ENCODE measurements at regions not wholly inside any gene's neighbourhood (a gene's known extent, or its start where the extent isn't known, plus 50 kb on each side); places are given as distances from the start of the nearest gene placed in this dataset.
"Not testable (repeated sequence)": the region's sequence is repeated elsewhere in the genome, so short reads cannot be mapped to it uniquely, and the experiment has no call there.

- H3K27me3 Mint-ChIP-seq; intact Hi-C loops (cut with micrococcal nuclease); POLR2A ChIA-PET; H3K4me1 Mint-ChIP-seq; H3K36me3 Mint-ChIP-seq (ENCODE audit: low read depth); CTCF ChIA-PET; H3K27ac Mint-ChIP-seq; H3K9me3 Mint-ChIP-seq; H3K4me3 Mint-ChIP-seq; DNase-seq: not testable (repeated sequence)
- peak; percentile 59 for ATAC-seq (ENCODE audit: low read depth)
Observed at GRCh38 chr2:111345439-111345838, 224.7 kb downstream of the BCL2L11 start.

GRCh38 chr2:111346018-111346930 is 225.6 kb downstream of the BCL2L11 start:
- intact Hi-C loops (cut with micrococcal nuclease); POLR2A ChIA-PET; CTCF ChIA-PET; H3K27ac Mint-ChIP-seq; H3K4me3 Mint-ChIP-seq; H3K9me3 Mint-ChIP-seq; H3K36me3 Mint-ChIP-seq (ENCODE audit: low read depth); DNase-seq; H3K4me1 Mint-ChIP-seq; H3K27me3 Mint-ChIP-seq: not testable (repeated sequence)
- peak; percentile 47 for ATAC-seq (ENCODE audit: low read depth)

- H3K27me3 Mint-ChIP-seq; H3K27ac Mint-ChIP-seq; H3K4me1 Mint-ChIP-seq; ATAC-seq (ENCODE audit: low read depth); H3K4me3 Mint-ChIP-seq; CTCF ChIA-PET; intact Hi-C loops (cut with micrococcal nuclease); POLR2A ChIA-PET; DNase-seq; H3K36me3 Mint-ChIP-seq (ENCODE audit: low read depth); H3K9me3 Mint-ChIP-seq: not testable (repeated sequence)
Observed at GRCh38 chr2:111347695-111348094, 227.0 kb downstream of the BCL2L11 start.

- H3K4me3 Mint-ChIP-seq; CTCF ChIA-PET; H3K27me3 Mint-ChIP-seq; intact Hi-C loops (cut with micrococcal nuclease); H3K36me3 Mint-ChIP-seq (ENCODE audit: low read depth); H3K9me3 Mint-ChIP-seq; POLR2A ChIA-PET; ATAC-seq (ENCODE audit: low read depth); H3K27ac Mint-ChIP-seq; H3K4me1 Mint-ChIP-seq; DNase-seq: not testable (repeated sequence)
Observed at GRCh38 chr2:111348316-111348715, 227.6 kb downstream of the BCL2L11 start.

GRCh38 chr2:111355022-111355817 is 234.5 kb downstream of the BCL2L11 start:
- CTCF ChIA-PET; H3K4me3 Mint-ChIP-seq; ATAC-seq (ENCODE audit: low read depth); POLR2A ChIA-PET; intact Hi-C loops (cut with micrococcal nuclease); H3K4me1 Mint-ChIP-seq; H3K27me3 Mint-ChIP-seq; H3K9me3 Mint-ChIP-seq; H3K36me3 Mint-ChIP-seq (ENCODE audit: low read depth); H3K27ac Mint-ChIP-seq; DNase-seq: not testable (repeated sequence)

- H3K27me3 Mint-ChIP-seq; DNase-seq; H3K4me3 Mint-ChIP-seq; POLR2A ChIA-PET; H3K9me3 Mint-ChIP-seq; intact Hi-C loops (cut with micrococcal nuclease); H3K4me1 Mint-ChIP-seq; CTCF ChIA-PET; H3K36me3 Mint-ChIP-seq (ENCODE audit: low read depth); H3K27ac Mint-ChIP-seq; ATAC-seq (ENCODE audit: low read depth): not testable (repeated sequence)
Observed at GRCh38 chr2:111355823-111356511, 235.3 kb downstream of the BCL2L11 start.

- H3K27me3 Mint-ChIP-seq; H3K36me3 Mint-ChIP-seq (ENCODE audit: low read depth); H3K9me3 Mint-ChIP-seq; DNase-seq; H3K27ac Mint-ChIP-seq; POLR2A ChIA-PET; H3K4me1 Mint-ChIP-seq; H3K4me3 Mint-ChIP-seq; ATAC-seq (ENCODE audit: low read depth); intact Hi-C loops (cut with micrococcal nuclease); CTCF ChIA-PET: not testable (repeated sequence)
Observed at GRCh38 chr2:111356512-111357031, 235.9 kb downstream of the BCL2L11 start.

- CTCF ChIA-PET; H3K27me3 Mint-ChIP-seq; DNase-seq; intact Hi-C loops (cut with micrococcal nuclease); H3K36me3 Mint-ChIP-seq (ENCODE audit: low read depth); H3K4me1 Mint-ChIP-seq; ATAC-seq (ENCODE audit: low read depth); H3K27ac Mint-ChIP-seq; H3K9me3 Mint-ChIP-seq; POLR2A ChIA-PET: not testable (repeated sequence)
- peak overlapping the region; percentile 44 for H3K4me3 Mint-ChIP-seq
Observed at GRCh38 chr2:111365986-111366640, 245.4 kb downstream of the BCL2L11 start.

GRCh38 chr2:111366641-111367029 is 245.9 kb downstream of the BCL2L11 start:
- H3K36me3 Mint-ChIP-seq (ENCODE audit: low read depth); POLR2A ChIA-PET; CTCF ChIA-PET; H3K27me3 Mint-ChIP-seq; H3K4me3 Mint-ChIP-seq; H3K27ac Mint-ChIP-seq; DNase-seq; ATAC-seq (ENCODE audit: low read depth); H3K9me3 Mint-ChIP-seq; intact Hi-C loops (cut with micrococcal nuclease); H3K4me1 Mint-ChIP-seq: not testable (repeated sequence)

GRCh38 chr2:111367080-111367479 is 246.4 kb downstream of the BCL2L11 start:
- H3K9me3 Mint-ChIP-seq; CTCF ChIA-PET; DNase-seq; POLR2A ChIA-PET; H3K4me3 Mint-ChIP-seq; H3K36me3 Mint-ChIP-seq (ENCODE audit: low read depth); ATAC-seq (ENCODE audit: low read depth); H3K27me3 Mint-ChIP-seq; H3K4me1 Mint-ChIP-seq; H3K27ac Mint-ChIP-seq; intact Hi-C loops (cut with micrococcal nuclease): not testable (repeated sequence)

GRCh38 chr2:111367871-111368270 is 247.2 kb downstream of the BCL2L11 start:
- H3K27me3 Mint-ChIP-seq; DNase-seq; intact Hi-C loops (cut with micrococcal nuclease); H3K36me3 Mint-ChIP-seq (ENCODE audit: low read depth); H3K9me3 Mint-ChIP-seq; H3K4me1 Mint-ChIP-seq; CTCF ChIA-PET; H3K4me3 Mint-ChIP-seq; POLR2A ChIA-PET: not testable (repeated sequence)
- peak; percentile 47 for ATAC-seq (ENCODE audit: low read depth)
- peak overlapping the region; percentile 71 for H3K27ac Mint-ChIP-seq

Measured in activated B cell treated with CpG ODN at 0.5 μM for 24 hours (primary cell).